HG02588 (cell line): ENCODE measurements at regions not wholly inside any gene's neighbourhood (a gene's known extent, or its start where the extent isn't known, plus 50 kb on each side); places are given as distances from the start of the nearest gene placed in this dataset.

Experiments used
- ATAC-seq: cut with Tn5 transposase; IDR thresholded peaks from one replicate; pipeline ENCODE4 v1.9.1; 2021; ENCODE audit warnings: mild to moderate bottlenecking, moderate library complexity; ENCODE audit not compliant: unreplicated experiment

GRCh38 chr9:126151031-126151685, 175.5 kb upstream of the MVB12B start:
- no peak for ATAC-seq

- no peak for ATAC-seq
Measured at GRCh38 chr9:126151686-126152134, 174.9 kb upstream of the MVB12B start.

GRCh38 chr9:126152622-126153362, 173.8 kb upstream of the MVB12B start:
- ATAC-seq = no peak

GRCh38 chr9:126153382-126153781, 173.2 kb upstream of the MVB12B start:
- no peak for ATAC-seq

GRCh38 chr9:126154182-126154827, 172.3 kb upstream of the MVB12B start:
- no peak for ATAC-seq

- ATAC-seq = no peak
Measured at GRCh38 chr9:126154869-126155268, 171.8 kb upstream of the MVB12B start.

GRCh38 chr9:126155756-126156664, 170.6 kb upstream of the MVB12B start:
- ATAC-seq = no peak

- no peak for ATAC-seq
Measured at GRCh38 chr9:126156898-126157297, 169.7 kb upstream of the MVB12B start.

- no peak for ATAC-seq
Measured at GRCh38 chr9:126157423-126157822, 169.2 kb upstream of the MVB12B start.

- ATAC-seq = no peak
Measured at GRCh38 chr9:126157826-126158587, 168.6 kb upstream of the MVB12B start.

GRCh38 chr9:126158588-126159429, 167.8 kb upstream of the MVB12B start:
- ATAC-seq = no peak

- ATAC-seq = no peak
Measured at GRCh38 chr9:126159430-126160060, 167.1 kb upstream of the MVB12B start.

- ATAC-seq = no peak
Measured at GRCh38 chr9:126160067-126160853, 166.4 kb upstream of the MVB12B start.

- no peak for ATAC-seq
Measured at GRCh38 chr9:126160854-126161329, 165.7 kb upstream of the MVB12B start.

GRCh38 chr9:126162611-126163381, 163.8 kb upstream of the MVB12B start:
- ATAC-seq = no peak

GRCh38 chr9:126164796-126165525, 161.7 kb upstream of the MVB12B start:
- no peak for ATAC-seq
